ENCODE measurements at regions not wholly inside any gene's neighbourhood (a gene's known extent, or its start where the extent isn't known, plus 50 kb on each side); places are given as distances from the start of the nearest gene placed in this dataset.

GRCh38 chr12:25794571-25794970 is 163.9 kb upstream of the RASSF8 start:
- TF ChIP-seq, protein P1, sequence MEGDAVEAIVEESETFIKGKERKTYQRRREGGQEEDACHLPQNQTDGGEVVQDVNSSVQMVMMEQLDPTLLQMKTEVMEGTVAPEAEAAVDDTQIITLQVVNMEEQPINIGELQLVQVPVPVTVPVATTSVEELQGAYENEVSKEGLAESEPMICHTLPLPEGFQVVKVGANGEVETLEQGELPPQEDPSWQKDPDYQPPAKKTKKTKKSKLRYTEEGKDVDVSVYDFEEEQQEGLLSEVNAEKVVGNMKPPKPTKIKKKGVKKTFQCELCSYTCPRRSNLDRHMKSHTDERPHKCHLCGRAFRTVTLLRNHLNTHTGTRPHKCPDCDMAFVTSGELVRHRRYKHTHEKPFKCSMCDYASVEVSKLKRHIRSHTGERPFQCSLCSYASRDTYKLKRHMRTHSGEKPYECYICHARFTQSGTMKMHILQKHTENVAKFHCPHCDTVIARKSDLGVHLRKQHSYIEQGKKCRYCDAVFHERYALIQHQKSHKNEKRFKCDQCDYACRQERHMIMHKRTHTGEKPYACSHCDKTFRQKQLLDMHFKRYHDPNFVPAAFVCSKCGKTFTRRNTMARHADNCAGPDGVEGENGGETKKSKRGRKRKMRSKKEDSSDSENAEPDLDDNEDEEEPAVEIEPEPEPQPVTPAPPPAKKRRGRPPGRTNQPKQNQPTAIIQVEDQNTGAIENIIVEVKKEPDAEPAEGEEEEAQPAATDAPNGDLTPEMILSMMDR (IDR thresholded peaks at IDR 0.05), result no peak
- no peak for TF ChIP-seq POLR2A (IDR thresholded peaks at IDR 0.05)
